Occipital lobe (tissue), 1 donor: ENCODE measurements at regions not wholly inside any gene's neighbourhood (a gene's known extent, or its start where the extent isn't known, plus 50 kb on each side); places are given as distances from the start of the nearest gene placed in this dataset.
"Not testable (repeated sequence)": the region's sequence is repeated elsewhere in the genome, so short reads cannot be mapped to it uniquely, and the experiment has no call there.

Experiments used
- DNase-seq: peaks from one replicate; lab custom pipeline; 2025; lab: John Stamatoyannopoulos, UW

DNA sequence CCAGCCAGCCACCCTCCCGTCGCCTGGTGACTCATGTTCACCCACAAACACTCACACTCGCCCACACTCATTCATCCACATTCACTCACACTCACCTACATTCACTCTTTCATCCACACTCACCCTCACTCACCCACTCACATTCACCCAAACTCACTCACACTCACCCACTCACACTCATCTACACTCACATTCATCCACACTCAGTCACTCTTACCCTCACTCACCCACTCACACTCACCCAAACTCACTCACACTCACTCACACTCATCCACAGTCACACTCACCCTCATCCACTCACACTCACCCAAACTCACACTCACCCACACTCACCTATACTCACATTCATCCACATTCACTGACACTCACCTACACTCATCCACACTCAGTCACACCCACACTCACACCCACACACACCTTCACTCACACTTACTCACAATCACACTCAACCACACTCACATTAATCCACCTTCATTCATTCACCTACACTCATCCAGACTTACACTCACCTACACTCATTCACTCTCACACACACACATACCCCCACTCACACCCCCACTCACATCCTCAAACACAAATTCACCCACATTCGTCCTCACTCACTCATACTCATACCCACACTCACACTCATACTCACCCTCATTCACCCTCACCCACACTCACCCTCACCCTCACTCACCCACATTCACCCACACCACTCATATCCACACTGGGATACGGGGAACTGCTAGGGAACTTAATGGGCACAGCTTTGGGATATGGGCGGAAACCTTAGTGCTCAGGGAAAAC, 2221.6 kb upstream of the AGA start:
- DNase-seq = no peak

- DNase-seq = no peak
Observed at GRCh38 chr4:179664430-179665027, 2222.3 kb upstream of the AGA start.

DNA sequence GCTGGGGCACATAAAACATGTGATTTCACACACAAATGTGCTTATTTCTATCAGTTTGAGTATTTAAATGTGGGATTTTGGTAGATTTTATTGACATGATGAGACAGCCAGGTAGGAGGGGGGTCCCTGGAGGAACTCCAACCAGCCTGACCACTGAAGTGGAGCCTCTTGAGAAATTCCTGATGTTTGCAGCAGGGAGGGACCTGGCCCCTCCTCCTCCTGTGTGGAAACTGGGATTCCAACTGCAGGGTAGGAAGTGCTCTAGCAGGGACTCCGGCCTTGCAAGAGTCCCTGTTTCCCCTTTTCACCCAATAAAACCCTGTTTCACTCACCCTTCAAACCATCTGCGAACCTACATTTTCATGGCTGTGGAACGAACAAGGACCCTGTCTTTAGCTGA, 2224.0 kb upstream of the AGA start:
- DNase-seq = no peak

DNA sequence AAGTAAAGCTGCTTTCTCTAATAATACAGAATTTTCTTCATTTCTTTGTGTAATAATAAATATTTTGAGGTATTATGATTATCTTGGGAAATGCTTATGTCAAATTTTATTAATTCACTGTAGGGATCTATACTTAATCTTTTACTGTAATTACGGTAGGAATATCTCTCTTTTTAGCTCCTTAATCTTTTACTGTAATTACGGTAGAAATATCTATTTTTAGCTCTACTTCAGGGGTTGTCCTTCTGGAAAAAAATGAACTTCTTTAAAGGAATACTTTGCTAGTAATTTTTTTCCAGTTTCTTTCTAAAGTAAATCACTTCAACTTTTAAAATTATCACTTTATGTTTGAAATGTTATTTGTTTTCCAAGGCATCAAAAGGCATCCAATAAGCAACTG, 2229.4 kb upstream of the AGA start:
- DNase-seq = no peak

- no peak for DNase-seq
Observed at GRCh38 chr4:179678093-179678814, 2236.0 kb upstream of the AGA start.

GRCh38 chr4:179683661-179684060, 2241.4 kb upstream of the AGA start:
- DNase-seq = not testable (repeated sequence)

- DNase-seq = no peak
Observed at GRCh38 chr4:179692222-179692621, 2250.0 kb upstream of the AGA start.

DNA sequence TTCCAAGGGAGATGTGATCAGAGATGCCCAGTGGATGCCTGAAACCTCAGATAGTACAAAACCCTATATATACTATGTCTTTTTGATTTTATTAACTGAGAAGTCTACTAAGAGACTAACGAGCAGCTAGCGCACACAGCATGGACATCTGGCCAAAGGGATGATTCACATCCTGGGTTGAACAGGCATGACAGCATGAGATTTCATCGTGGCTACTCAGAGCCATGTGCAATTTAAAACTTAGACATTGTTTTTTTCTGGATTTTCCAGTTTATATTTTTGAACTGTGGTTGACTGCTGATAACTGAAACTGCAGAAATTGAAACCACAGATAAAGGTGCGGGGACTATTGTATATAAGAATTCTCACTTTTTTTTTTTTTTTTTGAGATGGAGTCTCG, 2252.9 kb upstream of the AGA start:
- DNase-seq = no peak

GRCh38 chr4:179698321-179698720, 2256.1 kb upstream of the AGA start:
- DNase-seq = no peak

DNA sequence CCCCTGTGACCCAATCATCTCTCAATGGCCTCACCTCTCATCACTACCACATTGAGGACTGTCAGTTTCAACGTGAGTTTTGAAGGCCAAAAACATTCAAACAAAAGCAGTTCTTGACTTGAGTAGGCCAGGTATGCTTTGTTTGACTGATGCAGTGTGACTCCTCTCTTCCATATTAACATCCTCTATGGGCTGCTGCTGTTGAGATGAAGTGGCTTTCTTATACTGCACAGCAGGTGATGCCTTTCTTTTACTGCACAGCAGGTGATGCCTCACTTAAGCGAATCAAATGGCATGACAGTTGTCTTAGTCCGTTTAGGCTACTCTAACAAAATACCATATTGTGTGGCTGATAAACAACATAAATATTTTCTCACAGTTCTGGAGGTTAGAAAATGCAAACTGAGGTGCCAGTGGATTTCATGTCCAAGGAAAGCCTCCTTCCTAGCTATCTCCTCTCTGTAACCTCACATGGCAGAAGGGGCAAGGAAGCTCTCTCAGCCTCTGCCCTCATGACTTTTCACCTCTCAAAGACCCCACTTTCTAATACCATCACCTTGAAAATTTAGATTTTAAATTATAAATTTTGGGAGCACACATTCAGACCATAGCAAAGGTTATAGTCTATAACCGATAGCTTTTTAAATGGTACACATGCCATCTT, 2267.9 kb upstream of the AGA start:
- DNase-seq = no peak

DNA sequence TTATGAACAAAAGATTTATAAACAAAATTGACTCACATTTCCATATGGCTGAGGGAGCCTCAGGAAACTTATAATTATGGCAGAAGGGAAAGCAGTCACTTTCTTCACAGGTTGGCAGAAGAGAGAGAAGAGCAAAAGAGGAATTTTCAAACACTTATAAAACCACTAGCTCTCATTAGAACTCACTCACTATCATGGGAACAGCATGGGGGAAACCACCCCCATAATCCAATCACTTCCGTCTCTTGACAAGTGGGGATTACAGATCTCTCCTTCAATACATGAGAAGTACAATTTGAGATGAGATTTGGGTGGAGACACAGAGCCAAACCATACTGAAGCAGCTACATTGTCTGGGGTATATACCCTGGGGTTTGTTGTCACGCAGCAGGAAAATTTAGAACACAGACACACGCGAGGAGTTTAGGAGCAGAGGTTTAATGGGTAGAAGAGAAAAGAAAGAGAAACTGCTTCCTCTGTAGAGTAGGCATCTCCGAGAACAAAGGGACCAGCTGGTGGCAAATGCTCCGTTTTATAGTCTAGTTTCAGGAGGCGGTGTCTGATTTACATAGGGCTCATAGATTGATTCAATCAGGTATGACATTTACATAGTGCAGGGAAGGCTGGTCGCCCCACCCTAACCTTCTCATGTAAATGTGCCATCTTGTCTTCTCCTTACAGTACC, 2277.7 kb upstream of the AGA start:
- DNase-seq = no peak

GRCh38 chr4:179726491-179726890, 2284.3 kb upstream of the AGA start:
- not testable (repeated sequence) for DNase-seq

DNA sequence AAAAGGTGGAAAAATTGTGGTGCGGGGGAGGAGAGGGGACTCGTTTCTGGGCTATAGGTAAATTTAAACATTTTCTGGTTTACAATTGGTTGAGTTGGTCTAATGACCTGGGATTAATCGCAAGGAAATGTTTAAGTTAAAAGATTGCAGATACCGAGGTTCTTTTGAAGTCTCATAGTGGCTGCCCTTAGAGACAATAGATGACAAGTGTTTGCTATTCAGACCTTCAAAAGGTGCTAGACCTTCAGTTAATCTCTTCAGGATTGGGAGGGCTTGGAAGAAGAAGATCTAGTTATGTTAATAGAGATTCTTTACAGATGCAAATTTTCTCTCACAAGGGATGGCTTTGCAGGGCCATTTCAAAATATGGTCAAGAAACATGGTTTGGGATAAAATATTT, 2286.1 kb upstream of the AGA start:
- no peak for DNase-seq

GRCh38 chr4:179736820-179737219, 2294.6 kb upstream of the AGA start:
- DNase-seq = not testable (repeated sequence)

- no peak for DNase-seq
Observed at GRCh38 chr4:179738822-179739221, 2296.6 kb upstream of the AGA start.

DNA sequence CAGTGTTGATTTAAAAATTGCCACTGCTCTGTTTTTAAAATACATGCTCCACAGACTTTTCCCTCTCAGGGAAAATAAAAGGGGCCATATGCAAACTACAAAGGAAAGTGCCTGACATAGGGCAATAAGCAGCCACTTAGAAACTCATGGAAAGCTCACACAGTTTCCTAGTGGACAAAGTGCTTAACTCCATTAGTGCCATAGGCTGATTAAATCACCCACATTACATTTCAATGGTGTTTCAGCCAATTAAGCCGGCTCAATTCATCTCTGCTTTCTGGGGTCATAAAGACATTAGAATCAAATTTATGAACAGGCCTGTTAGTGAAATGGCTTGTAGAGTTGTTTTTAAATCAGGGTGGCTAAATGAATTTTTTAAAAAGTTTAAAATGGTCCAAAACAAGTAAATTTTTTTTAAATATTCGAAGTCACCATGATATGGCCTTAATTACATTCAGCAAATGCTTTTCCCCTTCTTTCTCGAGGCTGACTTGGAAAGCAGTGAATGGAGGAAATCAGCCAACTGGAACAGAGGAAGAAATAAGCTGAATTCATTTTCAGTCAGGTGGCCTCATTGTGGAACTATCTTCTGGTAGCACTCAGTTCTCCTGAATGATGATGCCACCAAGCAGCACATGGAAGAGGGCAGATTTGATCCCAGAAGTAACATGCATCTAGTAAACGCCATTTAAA, 2305.1 kb upstream of the AGA start:
- DNase-seq = no peak

GRCh38 chr4:179748837-179749236, 2306.6 kb upstream of the AGA start:
- DNase-seq = no peak

- DNase-seq = no peak
Observed at GRCh38 chr4:179750374-179750773, 2308.1 kb upstream of the AGA start.

DNA sequence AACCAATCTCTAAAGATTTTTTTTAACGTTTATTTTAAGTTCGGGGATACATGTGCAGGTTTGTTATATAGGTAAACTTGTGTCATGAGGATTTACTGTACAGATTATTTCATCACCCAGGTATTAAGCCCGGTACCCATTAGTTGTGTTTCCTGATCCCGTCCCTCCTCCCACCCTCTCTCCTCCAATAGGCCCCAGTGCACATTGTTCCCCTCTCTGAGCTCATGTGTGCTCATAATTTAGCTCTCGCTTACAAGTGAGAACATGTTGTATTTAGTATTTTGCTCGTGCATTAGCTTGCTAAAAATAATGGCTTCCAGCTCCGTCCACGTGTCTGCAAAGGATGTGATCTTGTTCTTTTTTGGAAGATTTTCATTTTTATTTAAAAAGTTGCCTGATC, 2309.4 kb upstream of the AGA start:
- DNase-seq = no peak

DNA sequence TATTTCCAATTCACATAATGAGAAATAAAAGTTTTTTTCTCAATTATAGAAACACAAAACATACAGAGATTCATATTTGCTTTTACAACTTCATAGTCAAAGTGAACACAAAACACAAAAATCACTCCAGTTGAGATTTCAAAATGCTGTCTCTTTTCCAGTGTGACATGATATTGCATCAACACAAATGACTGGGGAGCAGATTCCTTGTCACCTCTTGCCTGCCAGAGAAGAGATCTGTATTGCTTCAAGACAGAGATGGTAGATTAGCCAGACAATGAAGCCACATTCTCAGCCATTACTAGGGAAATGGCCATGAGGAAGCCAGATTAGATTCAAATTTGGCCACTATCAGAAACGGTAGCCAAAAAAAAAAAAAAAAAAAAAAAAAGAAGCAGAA, 2313.1 kb upstream of the AGA start:
- DNase-seq = no peak

DNA sequence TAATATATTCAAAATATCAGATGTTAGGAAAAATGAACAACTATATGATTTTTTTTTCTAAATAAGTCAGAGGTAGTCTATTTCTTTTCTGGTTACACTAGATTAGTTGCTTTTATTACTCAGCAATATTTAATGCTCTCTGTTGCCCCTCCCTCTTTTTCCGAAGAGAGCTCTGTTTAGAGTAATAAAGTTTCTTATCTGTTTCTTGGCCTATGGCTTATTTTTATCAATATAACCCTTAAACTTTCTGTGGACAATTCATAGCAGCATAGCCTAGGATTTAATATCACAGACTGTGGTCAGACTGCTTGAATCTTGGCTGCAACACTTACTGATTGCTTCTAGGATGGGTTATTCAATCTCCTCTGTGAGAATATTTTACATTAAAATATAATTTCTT, 2315.4 kb upstream of the AGA start:
- DNase-seq = no peak
